ENCODE measurements at regions not wholly inside any gene's neighbourhood (a gene's known extent, or its start where the extent isn't known, plus 50 kb on each side); places are given as distances from the start of the nearest gene placed in this dataset.
"Not testable (repeated sequence)": the region's sequence is repeated elsewhere in the genome, so short reads cannot be mapped to it uniquely, and the experiment has no call there.

DNA sequence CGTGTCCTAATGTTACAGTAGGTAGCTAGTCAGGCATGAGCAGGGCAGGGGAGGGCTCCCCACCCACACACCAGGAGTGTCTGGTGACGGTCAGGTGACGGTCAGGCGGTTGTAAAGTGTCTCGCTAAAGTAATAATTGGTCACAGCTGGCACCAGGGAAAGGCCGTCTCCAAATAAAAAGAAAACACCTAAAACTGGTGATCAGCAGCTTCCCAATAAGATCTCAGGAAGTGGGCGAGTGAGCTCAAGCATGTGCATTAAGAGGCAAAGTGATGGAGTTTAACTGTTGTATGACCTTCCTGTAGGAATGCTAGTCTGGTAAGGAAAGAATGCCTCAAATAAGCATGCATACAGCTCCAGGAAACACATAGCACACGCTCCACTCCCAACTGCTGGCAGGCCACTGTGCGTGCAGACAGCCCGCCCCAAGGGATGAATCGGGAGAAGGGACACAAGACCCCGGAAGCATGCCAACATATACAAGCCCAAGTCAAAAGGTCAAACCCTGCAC is 177.1 kb downstream of the RNF144A start:
- no peaks in the 10 kb centered on the region for H3K27me3 ChIP-seq (replicated peaks)
- no peaks in the 10 kb centered on the region for H3K36me3 ChIP-seq
- no peak overlapping the region for H3K27ac ChIP-seq
- no peak overlapping the region for H3K4me3 ChIP-seq
- peaks cover 10% of the 10 kb centered on the region for H3K4me1 ChIP-seq (replicated peaks)
- DNase-seq (ENCODE audit: low read depth in 1 of 2, low spot score in 2 of 2), result no peak
- H3K9me3 ChIP-seq (replicated peaks), result no peaks in the 10 kb centered on the region

- H3K36me3 ChIP-seq, result no peaks in the 10 kb centered on the region
- no peak overlapping the region for H3K4me3 ChIP-seq
These were observed 179.6 kb downstream of the RNF144A start for GRCh38 chr2:7096726-7097352.

DNA sequence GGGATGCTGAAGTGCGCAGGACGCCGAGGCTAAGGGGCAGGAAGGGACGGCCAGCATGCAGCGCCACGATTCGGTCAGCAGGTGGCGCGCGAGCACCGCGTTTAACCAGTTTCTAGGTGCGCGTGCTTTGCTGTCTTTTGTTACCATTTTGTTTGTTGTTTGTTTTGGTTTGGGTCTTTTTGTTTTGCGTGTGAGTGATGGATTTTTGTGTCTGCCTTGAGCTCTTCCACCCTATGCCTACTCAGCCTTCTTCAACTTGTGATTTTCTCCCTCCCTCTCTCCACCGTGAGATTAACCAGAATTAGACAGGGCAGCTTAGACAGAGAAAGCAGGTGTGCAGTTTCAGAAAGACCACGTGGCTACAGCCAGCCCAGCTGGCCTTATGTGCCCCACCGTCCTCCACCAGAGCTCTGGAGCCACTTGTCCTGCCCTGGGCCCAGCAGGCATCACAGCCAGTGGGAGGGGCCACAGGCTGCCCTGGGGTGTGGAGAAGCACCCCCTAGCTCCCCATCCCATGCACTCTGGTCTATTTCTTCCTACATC is 180.2 kb downstream of the RNF144A start:
- Histone ChIP-seq H3K27ac (no peak overlapping the region), H3K9me3 (replicated peaks) (no peaks in the 10 kb centered on the region), H3K27me3 (replicated peaks) (no peaks in the 10 kb centered on the region), H3K4me1 (replicated peaks) (peaks cover 11% of the 10 kb centered on the region), H3K4me3 (no peak overlapping the region), H3K36me3 (no peaks in the 10 kb centered on the region)
- DNase-seq (ENCODE audit: low read depth in 1 of 2, low spot score in 2 of 2), result peak; percentile 56 to 62

More at GRCh38 chr2:7096726-7097352, 179.6 kb downstream of the RNF144A start:
- H3K27me3 ChIP-seq (replicated peaks), result no peaks in the 10 kb centered on the region
- H3K4me1 ChIP-seq (replicated peaks), result peaks cover 11% of the 10 kb centered on the region
- H3K27ac ChIP-seq, result no peak overlapping the region
- no peaks in the 10 kb centered on the region for H3K9me3 ChIP-seq (replicated peaks)
- no peak for DNase-seq (ENCODE audit: low read depth in 1 of 2, low spot score in 2 of 2)

DNA sequence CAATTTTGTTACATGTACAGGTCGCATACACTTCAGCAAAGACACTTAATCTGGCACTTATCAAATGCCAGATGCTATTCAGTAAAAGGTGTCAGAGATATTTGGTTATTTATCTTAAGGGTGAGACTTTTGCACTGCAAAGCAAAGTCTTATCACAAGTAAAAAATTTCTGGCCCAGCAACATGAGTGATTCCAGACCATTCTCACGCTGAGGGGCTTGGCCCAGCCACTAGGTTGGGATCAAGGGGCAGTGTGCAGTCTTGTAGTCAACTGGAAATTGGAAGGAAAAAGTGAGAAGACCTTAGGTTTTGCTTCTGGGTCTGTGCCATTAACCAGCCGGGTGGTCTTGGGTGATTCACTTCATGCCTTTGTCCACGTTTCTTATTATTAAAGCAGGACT is 181.6 kb downstream of the RNF144A start:
- H3K9me3 ChIP-seq (replicated peaks), result no peaks in the 10 kb centered on the region
- no peak overlapping the region for H3K4me3 ChIP-seq
- H3K27ac ChIP-seq, result no peak overlapping the region
- DNase-seq (ENCODE audit: low read depth in 1 of 2, low spot score in 2 of 2), result peak in 1 of 2 experiments; percentile 13
- H3K4me1 ChIP-seq (replicated peaks), result peaks cover 11% of the 10 kb centered on the region
- H3K36me3 ChIP-seq, result no peaks in the 10 kb centered on the region
- H3K27me3 ChIP-seq (replicated peaks), result no peaks in the 10 kb centered on the region

GRCh38 chr2:7099687-7100086 is 182.5 kb downstream of the RNF144A start:
- DNase-seq (ENCODE audit: low read depth in 1 of 2, low spot score in 2 of 2); H3K4me3 ChIP-seq; H3K36me3 ChIP-seq; H3K27me3 ChIP-seq (replicated peaks); H3K27ac ChIP-seq; H3K9me3 ChIP-seq (replicated peaks): not testable (repeated sequence)
- H3K4me1 ChIP-seq (replicated peaks), result peaks cover 11% of the 10 kb centered on the region

DNA sequence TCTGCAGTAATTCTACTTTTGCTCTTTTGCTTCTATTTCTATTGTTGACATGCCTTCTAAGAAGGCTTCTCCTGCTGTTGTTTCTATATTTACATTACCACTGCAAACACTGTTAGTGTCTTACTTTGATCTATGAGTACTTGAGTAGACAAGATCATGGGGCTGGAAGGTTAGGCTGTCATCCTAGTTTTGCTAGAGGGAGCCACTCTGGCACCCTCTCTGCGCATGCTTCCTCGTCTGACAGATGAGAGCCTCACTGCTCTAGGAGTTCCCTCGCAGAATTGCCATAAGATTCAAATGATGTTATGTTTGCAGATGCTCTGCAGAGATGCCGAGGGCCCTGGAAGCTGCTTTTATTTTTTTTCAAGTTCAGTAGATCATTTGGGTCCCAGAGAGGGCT is 185.6 kb downstream of the RNF144A start:
- Histone ChIP-seq H3K27me3 (replicated peaks) (no peaks in the 10 kb centered on the region), H3K9me3 (replicated peaks) (no peaks in the 10 kb centered on the region), H3K27ac (no peak overlapping the region), H3K4me1 (replicated peaks) (peaks cover 7% of the 10 kb centered on the region), H3K36me3 (no peaks in the 10 kb centered on the region), H3K4me3 (no peak overlapping the region)
- no peak for DNase-seq (ENCODE audit: low read depth in 1 of 2, low spot score in 2 of 2)

GRCh38 chr2:7108792-7109532 is 191.8 kb downstream of the RNF144A start:
- Histone ChIP-seq H3K27ac (no peak overlapping the region), H3K4me3 (no peak overlapping the region), H3K9me3 (replicated peaks) (0 out of 2 replicates have a peak, but pooled peaks cover 2% of the 10 kb centered on the region), H3K36me3 (no peaks in the 10 kb centered on the region), H3K27me3 (replicated peaks) (no peaks in the 10 kb centered on the region), H3K4me1 (replicated peaks) (no peaks in the 10 kb centered on the region)
- no peak for DNase-seq (ENCODE audit: low read depth in 1 of 2, low spot score in 2 of 2)

DNA sequence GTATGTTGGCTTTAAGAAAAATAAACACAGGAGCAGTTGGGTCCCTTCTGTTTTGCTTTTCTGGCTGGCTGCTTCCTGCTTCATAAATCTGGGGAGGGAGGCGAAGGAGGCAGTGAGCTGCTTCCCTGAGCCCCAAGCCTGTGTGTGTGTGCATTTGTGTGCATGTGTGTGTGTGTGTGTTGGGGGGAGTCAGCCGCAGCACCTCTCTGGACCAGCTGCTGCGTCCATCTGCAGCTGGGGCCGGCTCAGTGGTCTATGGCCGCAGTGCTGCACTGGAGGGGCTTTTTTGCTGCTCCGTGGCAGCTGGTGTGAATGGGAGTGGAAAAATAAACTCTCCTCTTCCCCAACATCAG is 192.3 kb downstream of the RNF144A start:
- Histone ChIP-seq H3K9me3 (replicated peaks) (0 out of 2 replicates have a peak, but pooled peaks cover 3% of the 10 kb centered on the region), H3K27ac (no peak overlapping the region), H3K27me3 (replicated peaks) (no peaks in the 10 kb centered on the region), H3K4me1 (replicated peaks) (no peaks in the 10 kb centered on the region), H3K4me3 (no peak overlapping the region), H3K36me3 (no peaks in the 10 kb centered on the region)
- no peak for DNase-seq (ENCODE audit: low read depth in 1 of 2, low spot score in 2 of 2)

- Histone ChIP-seq H3K36me3 (no peaks in the 10 kb centered on the region), H3K27ac (no peak overlapping the region), H3K9me3 (replicated peaks) (0 out of 2 replicates have a peak, but pooled peaks cover 3% of the 10 kb centered on the region), H3K4me1 (replicated peaks) (no peaks in the 10 kb centered on the region), H3K27me3 (replicated peaks) (no peaks in the 10 kb centered on the region), H3K4me3 (no peak overlapping the region)
- DNase-seq (ENCODE audit: low read depth in 1 of 2, low spot score in 2 of 2), result no peak
These were observed 194.4 kb downstream of the RNF144A start for GRCh38 chr2:7111626-7112025.

DNA sequence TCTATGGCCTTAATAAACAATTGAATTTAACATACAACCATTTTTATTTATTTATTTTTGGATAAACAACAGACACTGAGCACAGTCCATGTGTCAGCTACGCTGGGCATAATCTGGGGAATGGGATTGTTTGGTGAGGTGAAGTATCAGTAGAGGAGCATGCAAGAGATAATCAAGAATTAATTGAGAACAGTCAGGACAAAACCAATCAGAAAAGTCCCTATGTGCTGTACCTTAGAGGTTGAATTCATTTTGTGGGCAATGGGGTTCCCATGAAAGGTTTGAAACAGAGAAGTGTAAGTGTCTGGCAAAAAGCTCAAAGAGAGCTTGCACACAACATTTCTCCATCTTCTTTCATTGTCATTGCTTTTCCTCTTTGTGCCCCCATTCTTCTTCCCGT is 198.2 kb downstream of the RNF144A start:
- Histone ChIP-seq H3K36me3 (no peaks in the 10 kb centered on the region), H3K27ac (no peak overlapping the region), H3K27me3 (replicated peaks) (no peaks in the 10 kb centered on the region), H3K9me3 (replicated peaks) (0 out of 2 replicates have a peak, but pooled peaks cover 3% of the 10 kb centered on the region), H3K4me3 (no peak overlapping the region), H3K4me1 (replicated peaks) (no peaks in the 10 kb centered on the region)
- no peak for DNase-seq (ENCODE audit: low read depth in 1 of 2, low spot score in 2 of 2)

DNA sequence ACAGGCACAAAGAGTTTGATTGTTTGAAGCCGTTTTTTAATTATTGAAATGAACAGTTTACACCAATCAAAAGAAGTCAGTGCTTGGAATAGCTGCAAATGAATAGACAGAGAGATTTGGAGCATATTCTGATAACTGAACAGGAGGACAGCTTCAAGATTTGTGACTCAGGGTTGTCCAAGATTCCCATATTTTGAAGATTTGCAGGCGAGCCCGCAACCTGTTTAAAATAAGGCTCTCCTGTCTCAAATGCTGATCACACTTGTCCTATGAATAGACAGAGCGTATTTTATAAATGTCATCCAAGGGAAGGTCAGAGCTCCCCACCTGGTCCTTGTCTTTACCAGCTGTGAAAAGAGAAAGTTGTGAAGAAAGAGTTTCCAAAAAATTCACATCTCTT is 198.7 kb downstream of the RNF144A start:
- Histone ChIP-seq H3K4me3 (no peak overlapping the region), H3K27me3 (replicated peaks) (no peaks in the 10 kb centered on the region), H3K27ac (no peak overlapping the region), H3K36me3 (no peaks in the 10 kb centered on the region), H3K9me3 (replicated peaks) (0 out of 2 replicates have a peak, but pooled peaks cover 3% of the 10 kb centered on the region), H3K4me1 (replicated peaks) (no peaks in the 10 kb centered on the region)
- no peak for DNase-seq (ENCODE audit: low read depth in 1 of 2, low spot score in 2 of 2)

DNA sequence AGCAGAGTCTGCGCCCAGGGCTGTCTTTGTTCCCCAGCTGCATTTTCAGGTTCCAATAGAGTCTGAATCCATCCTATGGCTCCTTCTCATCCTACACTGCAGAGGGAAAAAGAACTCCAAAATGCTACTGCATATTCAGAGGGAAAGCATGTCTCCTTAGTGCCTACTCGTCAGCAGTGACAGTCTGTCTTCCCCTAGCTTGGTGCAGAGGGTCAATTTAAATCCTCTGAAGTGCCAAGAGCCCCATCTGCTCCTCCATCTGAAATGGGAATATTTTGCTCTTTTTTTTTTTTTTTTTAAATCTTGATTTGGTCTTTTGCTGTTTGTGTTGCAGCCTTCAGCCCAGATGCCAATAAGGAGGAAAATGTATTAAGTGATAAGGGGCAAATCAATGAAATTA is 199.3 kb downstream of the RNF144A start:
- H3K4me3 ChIP-seq, result no peak overlapping the region
- H3K4me1 ChIP-seq (replicated peaks), result no peaks in the 10 kb centered on the region
- DNase-seq (ENCODE audit: low read depth in 1 of 2, low spot score in 2 of 2), result no peak
- H3K36me3 ChIP-seq, result no peaks in the 10 kb centered on the region
- H3K27me3 ChIP-seq (replicated peaks), result no peaks in the 10 kb centered on the region
- 0 out of 2 replicates have a peak, but pooled peaks cover 3% of the 10 kb centered on the region for H3K9me3 ChIP-seq (replicated peaks)
- H3K27ac ChIP-seq, result no peak overlapping the region

DNA sequence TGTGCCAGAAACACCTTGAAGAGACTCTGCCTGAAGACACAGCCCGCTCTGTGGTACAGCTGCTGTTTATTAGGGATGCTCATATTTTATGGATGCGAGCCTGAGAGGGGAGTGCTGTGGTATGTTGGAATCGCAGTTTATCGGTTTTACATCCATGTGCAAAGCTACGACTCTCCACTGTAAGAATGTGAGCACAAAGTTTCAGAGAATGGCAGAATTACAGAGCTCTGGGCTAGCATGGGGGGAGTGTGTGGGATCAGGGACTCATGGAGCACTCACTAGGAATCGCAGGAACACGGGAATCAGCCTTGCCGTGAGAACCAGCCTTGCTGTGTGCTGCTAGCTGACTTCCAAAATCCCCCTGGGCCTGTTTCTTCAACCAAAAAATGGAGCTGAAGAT is 199.9 kb downstream of the RNF144A start:
- Histone ChIP-seq H3K9me3 (replicated peaks) (0 out of 2 replicates have a peak, but pooled peaks cover 3% of the 10 kb centered on the region), H3K4me1 (replicated peaks) (no peaks in the 10 kb centered on the region), H3K4me3 (no peak overlapping the region), H3K27ac (no peak overlapping the region), H3K27me3 (replicated peaks) (no peaks in the 10 kb centered on the region), H3K36me3 (no peaks in the 10 kb centered on the region)
- no peak for DNase-seq (ENCODE audit: low read depth in 1 of 2, low spot score in 2 of 2)

GRCh38 chr2:7118606-7119131 is 201.5 kb downstream of the RNF144A start:
- no peak for DNase-seq (ENCODE audit: low read depth in 1 of 2, low spot score in 2 of 2)
- Histone ChIP-seq H3K27me3 (replicated peaks) (no peaks in the 10 kb centered on the region), H3K27ac (no peak overlapping the region), H3K9me3 (replicated peaks) (0 out of 2 replicates have a peak, but pooled peaks cover 3% of the 10 kb centered on the region), H3K36me3 (no peaks in the 10 kb centered on the region), H3K4me1 (replicated peaks) (no peaks in the 10 kb centered on the region), H3K4me3 (no peak overlapping the region)

Measured in SJSA1 (cell line).